Endothelial cell of umbilical vein (primary cell): ENCODE measurements at regions not wholly inside any gene's neighbourhood (a gene's known extent, or its start where the extent isn't known, plus 50 kb on each side); places are given as distances from the start of the nearest gene placed in this dataset.

Experiments used
- CTCF ChIP-seq, 2 donors: IDR thresholded peaks; 1 replicate in 1 of 2; 2 replicates in 1 of 2; pipeline ENCODE4 v1.5.1; 2011; ENCODE audit warnings: low read length in 2 of 2, mild to moderate bottlenecking in 2 of 2, moderate library complexity in 2 of 2, control low read depth in 1 of 2, inconsistent platforms in 1 of 2, low read depth in 1 of 2; ENCODE audit not compliant: insufficient read depth in 1 of 2; ENCODE audit errors: extremely low read depth in 1 of 2
- EZH2 ChIP-seq: IDR thresholded peaks from 2 replicates; pipeline ENCODE4 v1.6.1; 2012; ENCODE audit warnings: borderline replicate concordance, low read depth, mild to moderate bottlenecking, moderate library complexity, low read length, inconsistent platforms; ENCODE audit not compliant: severe bottlenecking
- FOS ChIP-seq: IDR thresholded peaks from 2 replicates; pipeline ENCODE4 v1.6.1; 2011; ENCODE audit warnings: mild to moderate bottlenecking, low read length, moderate library complexity, borderline replicate concordance; ENCODE audit not compliant: insufficient read depth
- POLR2A ChIP-seq: IDR thresholded peaks from 2 replicates; pipeline ENCODE4 v1.6.1; 2012; ENCODE audit warnings: low read depth, mild to moderate bottlenecking, control low read depth, low read length
- POLR2AphosphoS5 ChIP-seq: IDR thresholded peaks from 2 replicates; pipeline ENCODE4 v1.6.1; 2012; ENCODE audit warnings: low read depth, mild to moderate bottlenecking, control low read depth, low read length, moderate library complexity; ENCODE audit not compliant: insufficient read depth
- TF ChIP-seq, protein P1 (sequence below): IDR thresholded peaks from 2 replicates; pipeline ENCODE4 v1.6.1; 2011; ENCODE audit not compliant: insufficient read depth, insufficient read length

GRCh38 chr2:64371727-64372126, 82.2 kb upstream of the LGALSL start:
- TF ChIP-seq CTCF (IDR thresholded peaks at IDR 0.05; ENCODE audit: extremely low read depth in 1 of 2, insufficient read depth in 1 of 2, low read depth in 1 of 2, low read length in 2 of 2): no peak
- TF ChIP-seq EZH2: no peak
- no peak for TF ChIP-seq FOS
- TF ChIP-seq POLR2A: no peak
- no peak for TF ChIP-seq POLR2AphosphoS5
- TF ChIP-seq, protein P1, sequence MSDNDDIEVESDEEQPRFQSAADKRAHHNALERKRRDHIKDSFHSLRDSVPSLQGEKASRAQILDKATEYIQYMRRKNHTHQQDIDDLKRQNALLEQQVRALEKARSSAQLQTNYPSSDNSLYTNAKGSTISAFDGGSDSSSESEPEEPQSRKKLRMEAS: no peak
